Loucy (cell line): ENCODE measurements at regions not wholly inside any gene's neighbourhood (a gene's known extent, or its start where the extent isn't known, plus 50 kb on each side); places are given as distances from the start of the nearest gene placed in this dataset.
A peak's percentile ranks its signal among the peaks of the same experiment; 100 is the strongest.

Source experiments
- H2AFZ ChIP-seq: fragments of 200-600 bp; sonication (generic); 2 replicates; pipeline ENCODE4 v1.6.0; 2016; ENCODE audit warnings: antibody characterized with exemption, mild to moderate bottlenecking, low read length, moderate library complexity
- H3F3A ChIP-seq: fragments of 200-600 bp; 2 replicates; pipeline ENCODE4 v1.6.0; 2016; ENCODE audit warnings: antibody characterized with exemption, low read depth, mild to moderate bottlenecking
- H3K27me3 ChIP-seq: fragments of 200-600 bp; sonication (generic); 2 replicates; pipeline ENCODE4 v1.6.1; 2014; ENCODE audit warnings: low read length, mild to moderate bottlenecking; ENCODE audit not compliant: insufficient read depth, poor library complexity, severe bottlenecking
- H3K36me3 ChIP-seq: fragments of 200-600 bp; sonication (generic); 2 replicates; pipeline ENCODE4 v1.6.1; 2016; ENCODE audit warnings: low read length; ENCODE audit not compliant: insufficient read depth
- H3K4me1 ChIP-seq: fragments of 200-600 bp; sonication (generic); 2 replicates; pipeline ENCODE4 v1.5.1; 2014; ENCODE audit warnings: low read length, mild to moderate bottlenecking; ENCODE audit not compliant: insufficient read depth, poor library complexity, severe bottlenecking
- H3K4me2 ChIP-seq: fragments of 200-600 bp; sonication (generic); 2 replicates; pipeline ENCODE4 v1.6.0; 2014; ENCODE audit warnings: antibody characterized with exemption, low read length, low read depth, mild to moderate bottlenecking; ENCODE audit not compliant: poor library complexity, severe bottlenecking
- H3K4me3 ChIP-seq: fragments of 200-600 bp; sonication (generic); 2 replicates; pipeline ENCODE4 v1.5.1; 2014; ENCODE audit warnings: low read length, mild to moderate bottlenecking, mixed read lengths; ENCODE audit not compliant: poor library complexity, severe bottlenecking
- H3K79me2 ChIP-seq: fragments of 200-600 bp; sonication (generic); 2 replicates; pipeline ENCODE4 v1.6.1; 2014; ENCODE audit warnings: low read length; ENCODE audit not compliant: insufficient read depth
- H3K9ac ChIP-seq: fragments of 200-600 bp; sonication (generic); 2 replicates; pipeline ENCODE4 v1.6.0; 2014; ENCODE audit warnings: mild to moderate bottlenecking, low read depth, low read length, moderate library complexity; ENCODE audit not compliant: poor library complexity, severe bottlenecking
- H3K9me2 ChIP-seq: fragments of 200-600 bp; sonication (generic); replicated peaks from 2 replicates; pipeline ENCODE4 v1.6.1; 2016; ENCODE audit warnings: low read depth, low read length, mixed read lengths
- H3K9me3 ChIP-seq: fragments of 200-600 bp; sonication (generic); 2 replicates; pipeline ENCODE4 v1.6.1; 2014; ENCODE audit warnings: mild to moderate bottlenecking, antibody characterized with exemption, low read length, low read depth; ENCODE audit not compliant: insufficient read depth
- H4K20me1 ChIP-seq: fragments of 200-600 bp; sonication (generic); 2 replicates; pipeline ENCODE4 v1.6.0; 2014; ENCODE audit warnings: antibody characterized with exemption, low read length, mild to moderate bottlenecking; ENCODE audit not compliant: insufficient read depth, poor library complexity, severe bottlenecking
- EZH2phosphoT487 ChIP-seq: fragments of 200-600 bp; IDR thresholded peaks from 2 replicates; pipeline ENCODE4 v1.6.1; 2018; ENCODE audit warnings: antibody characterized with exemption, mild to moderate bottlenecking, moderate library complexity, borderline replicate concordance
- TF ChIP-seq, protein P1 (sequence below): fragments of 200-600 bp; sonication (generic); conservative IDR thresholded peaks from 2 replicates; pipeline ENCODE4 v1.5.1; 2014; ENCODE audit warnings: mild to moderate bottlenecking, antibody characterized with exemption, low read length

DNA sequence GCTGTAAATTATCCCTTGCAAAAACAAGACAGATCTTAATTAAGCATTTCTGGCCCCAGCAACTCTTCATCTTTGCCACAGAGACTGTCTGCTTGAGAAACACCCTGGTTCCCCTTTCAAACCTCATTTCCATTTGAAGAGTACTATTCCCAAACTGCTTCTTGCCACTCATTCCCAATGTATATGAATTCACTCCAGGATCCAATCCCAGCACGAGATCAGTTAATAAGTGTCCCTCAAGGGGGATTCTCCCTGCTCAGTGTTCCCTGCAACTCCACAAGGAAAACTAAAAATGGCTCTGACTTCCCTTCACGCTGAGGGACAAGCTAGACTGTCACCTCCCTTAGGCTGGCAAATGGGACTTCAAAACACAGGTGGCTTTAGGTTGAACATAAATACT lies 173.2 kb downstream of the SIPA1L2 start:
- Histone ChIP-seq H3K36me3 (no peaks in the 10 kb centered on the region), H3K27me3 (no peaks in the 10 kb centered on the region), H3K4me2 (no peak overlapping the region), H3F3A (peaks cover 2% of the 10 kb centered on the region; the same call in 1 of the 2 replicates), H3K79me2 (no peaks in the 10 kb centered on the region), H3K4me1 (peaks cover 59% of the 10 kb centered on the region), H4K20me1 (no peaks in the 10 kb centered on the region), H3K4me3 (no peak overlapping the region), H3K9me3 (no peaks in the 10 kb centered on the region), H3K9ac (no peak overlapping the region), H2AFZ (no peak overlapping the region; the same call in 1 of the 2 replicates), H3K9me2 (no peaks in the 10 kb centered on the region)
- TF ChIP-seq EZH2phosphoT487, result no peak
- TF ChIP-seq, protein P1, sequence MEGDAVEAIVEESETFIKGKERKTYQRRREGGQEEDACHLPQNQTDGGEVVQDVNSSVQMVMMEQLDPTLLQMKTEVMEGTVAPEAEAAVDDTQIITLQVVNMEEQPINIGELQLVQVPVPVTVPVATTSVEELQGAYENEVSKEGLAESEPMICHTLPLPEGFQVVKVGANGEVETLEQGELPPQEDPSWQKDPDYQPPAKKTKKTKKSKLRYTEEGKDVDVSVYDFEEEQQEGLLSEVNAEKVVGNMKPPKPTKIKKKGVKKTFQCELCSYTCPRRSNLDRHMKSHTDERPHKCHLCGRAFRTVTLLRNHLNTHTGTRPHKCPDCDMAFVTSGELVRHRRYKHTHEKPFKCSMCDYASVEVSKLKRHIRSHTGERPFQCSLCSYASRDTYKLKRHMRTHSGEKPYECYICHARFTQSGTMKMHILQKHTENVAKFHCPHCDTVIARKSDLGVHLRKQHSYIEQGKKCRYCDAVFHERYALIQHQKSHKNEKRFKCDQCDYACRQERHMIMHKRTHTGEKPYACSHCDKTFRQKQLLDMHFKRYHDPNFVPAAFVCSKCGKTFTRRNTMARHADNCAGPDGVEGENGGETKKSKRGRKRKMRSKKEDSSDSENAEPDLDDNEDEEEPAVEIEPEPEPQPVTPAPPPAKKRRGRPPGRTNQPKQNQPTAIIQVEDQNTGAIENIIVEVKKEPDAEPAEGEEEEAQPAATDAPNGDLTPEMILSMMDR, result no peak

DNA sequence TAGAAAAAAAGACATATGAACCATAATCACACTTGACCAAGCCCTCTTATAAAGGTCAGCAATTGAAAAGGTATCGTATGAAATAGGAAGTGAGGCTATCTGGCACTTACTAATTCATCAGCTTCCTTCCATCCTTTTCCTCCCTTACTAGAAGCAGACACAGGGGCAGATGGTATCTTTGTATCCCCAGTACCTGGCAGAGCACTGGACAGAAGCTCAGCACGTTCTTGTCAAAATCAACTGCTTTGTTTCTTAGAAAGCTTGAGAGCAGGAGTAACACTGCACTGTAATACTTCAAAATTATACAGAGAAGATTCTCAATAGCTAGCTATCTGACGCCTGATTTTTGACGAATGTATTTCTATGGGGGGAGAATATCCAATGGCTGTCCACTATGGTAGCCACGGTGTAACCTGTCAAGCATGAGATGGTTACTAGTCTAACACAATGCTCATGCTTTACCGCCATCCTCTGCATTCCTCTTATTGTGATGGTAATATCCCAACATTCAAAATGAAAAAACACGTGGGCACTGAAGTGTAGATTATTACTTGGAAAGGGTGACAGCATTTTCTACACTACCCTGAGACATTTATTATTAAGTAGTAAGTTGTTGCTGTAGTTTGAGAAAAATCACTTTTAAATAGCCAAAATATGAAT lies 175.6 kb downstream of the SIPA1L2 start:
- Histone ChIP-seq H3K9ac (no peak overlapping the region), H3K4me1 (peaks cover 59% of the 10 kb centered on the region), H3K27me3 (no peaks in the 10 kb centered on the region), H3K4me3 (no peak overlapping the region), H3K9me2 (no peaks in the 10 kb centered on the region), H3K9me3 (no peaks in the 10 kb centered on the region), H2AFZ (no peak overlapping the region), H3K36me3 (no peaks in the 10 kb centered on the region), H3K4me2 (no peak overlapping the region), H4K20me1 (no peaks in the 10 kb centered on the region), H3K79me2 (no peaks in the 10 kb centered on the region), H3F3A (peaks cover 2% of the 10 kb centered on the region; the same call in 1 of the 2 replicates)
- TF ChIP-seq, protein P1, result no peak
- no peak for TF ChIP-seq EZH2phosphoT487

DNA sequence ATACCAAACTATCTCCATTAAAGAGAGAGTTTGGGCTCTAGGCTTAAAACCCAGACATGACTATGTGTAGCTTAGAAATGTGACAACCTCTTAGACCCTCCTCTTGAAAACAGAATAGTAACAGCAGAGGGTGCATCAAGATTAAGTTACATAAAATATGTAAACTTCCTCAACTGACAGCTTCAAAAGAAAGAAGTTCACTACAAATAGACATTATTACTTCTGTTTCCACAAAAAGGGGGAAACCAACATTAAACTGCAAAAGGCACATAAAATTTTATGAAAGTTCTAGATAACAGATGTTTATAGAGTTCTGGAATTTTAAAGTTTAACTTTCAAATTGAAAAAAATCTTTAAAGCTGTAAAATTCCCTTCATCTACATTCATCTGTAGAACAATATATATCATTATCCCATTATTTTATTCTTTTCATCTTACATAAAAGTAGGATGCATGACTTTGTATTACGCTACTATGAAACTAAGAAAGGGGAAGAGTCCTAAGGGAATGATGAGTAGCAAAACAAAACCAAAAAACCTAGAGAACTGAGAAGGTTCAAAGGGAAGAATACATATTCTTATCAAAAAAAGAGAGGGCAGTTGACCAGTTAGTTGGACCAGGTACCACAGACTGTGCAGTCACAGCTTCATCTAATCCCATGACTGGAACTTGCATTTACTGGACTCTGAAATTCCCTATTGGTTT lies 177.0 kb downstream of the SIPA1L2 start:
- H3K9ac ChIP-seq, result peak overlapping the region; percentile 21

More for the DNA sequence above, 177.0 kb downstream of the SIPA1L2 start:
- H3K4me1 ChIP-seq, result peaks cover 46% of the 10 kb centered on the region
- peaks cover 2% of the 10 kb centered on the region; the same call in 1 of the 2 replicates for H3F3A ChIP-seq
- H2AFZ ChIP-seq, result no peak overlapping the region
- H3K4me3 ChIP-seq, result peak overlapping the region; percentile 37
- H3K9me2 ChIP-seq, result no peaks in the 10 kb centered on the region
- H4K20me1 ChIP-seq, result no peaks in the 10 kb centered on the region
- TF ChIP-seq, protein P1, result peak; percentile 11; the same call in 1 of the 2 replicates
- TF ChIP-seq EZH2phosphoT487, result no peak
- no peaks in the 10 kb centered on the region for H3K27me3 ChIP-seq
- peak overlapping the region; percentile 69 for H3K4me2 ChIP-seq
- no peaks in the 10 kb centered on the region for H3K9me3 ChIP-seq
- no peaks in the 10 kb centered on the region for H3K79me2 ChIP-seq
- H3K36me3 ChIP-seq, result no peaks in the 10 kb centered on the region
